GM12892 (cell line): ENCODE measurements at regions not wholly inside any gene's neighbourhood (a gene's known extent, or its start where the extent isn't known, plus 50 kb on each side); places are given as distances from the start of the nearest gene placed in this dataset.

Experiments used
- POLR2A ChIP-seq: IDR thresholded peaks from 2 replicates; pipeline ENCODE4 v1.6.1; 2011; ENCODE audit warnings: low read depth, low read length, control low read depth
- TAF1 ChIP-seq: IDR thresholded peaks from 2 replicates; pipeline ENCODE4 v1.6.1; 2011; ENCODE audit warnings: low read depth, mild to moderate bottlenecking, control low read depth, low read length, borderline replicate concordance

GRCh38 chr4:111031001-111031579, 408.2 kb upstream of the PITX2 start:
- TF ChIP-seq POLR2A (no peak), TAF1 (no peak)
